Ishikawa (cell line): ENCODE measurements at regions not wholly inside any gene's neighbourhood (a gene's known extent, or its start where the extent isn't known, plus 50 kb on each side); places are given as distances from the start of the nearest gene placed in this dataset.

ENCODE experiments used
- CEBPB ChIP-seq: IDR thresholded peaks from 2 replicates; pipeline ENCODE4 v1.6.1; 2012
- CREB1 ChIP-seq: IDR thresholded peaks from 2 replicates; pipeline ENCODE4 v1.6.1; 2012; ENCODE audit warnings: low read depth
- EGR1 ChIP-seq: IDR thresholded peaks from 2 replicates; pipeline ENCODE4 v1.6.1; 2012
- EP300 ChIP-seq: IDR thresholded peaks from 2 replicates; pipeline ENCODE4 v1.6.1; 2012; ENCODE audit warnings: borderline replicate concordance
- FOXM1 ChIP-seq: IDR thresholded peaks from 2 replicates; pipeline ENCODE4 v1.6.1; 2012; ENCODE audit warnings: low read depth, borderline replicate concordance
- NFIC ChIP-seq: IDR thresholded peaks from 2 replicates; pipeline ENCODE4 v1.6.1; 2012
- RAD21 ChIP-seq: IDR thresholded peaks from 2 replicates; pipeline ENCODE4 v1.6.1; 2012; ENCODE audit warnings: low read depth
- TAF1 ChIP-seq: IDR thresholded peaks from 2 replicates; pipeline ENCODE4 v1.6.1; 2012; ENCODE audit warnings: low read depth, mild to moderate bottlenecking
- TCF12 ChIP-seq: IDR thresholded peaks from 2 replicates; pipeline ENCODE4 v1.6.1; 2012; ENCODE audit warnings: low read depth
- TEAD4 ChIP-seq: IDR thresholded peaks from 2 replicates; pipeline ENCODE4 v1.6.1; 2012
- YY1 ChIP-seq: IDR thresholded peaks from 2 replicates; pipeline ENCODE4 v1.6.1; 2012; ENCODE audit warnings: low read depth
- ZBTB7A ChIP-seq: IDR thresholded peaks from 2 replicates; pipeline ENCODE4 v1.6.1; 2012; ENCODE audit warnings: low read depth
- TF ChIP-seq, protein P1 (sequence below): IDR thresholded peaks from 2 replicates; pipeline ENCODE4 v1.6.1; 2012
- TF ChIP-seq, protein P2 (sequence below): IDR thresholded peaks from 2 replicates; pipeline ENCODE4 v1.6.1; 2012; ENCODE audit warnings: low read depth, mild to moderate bottlenecking
- TF ChIP-seq, protein P3 (sequence below): IDR thresholded peaks from 2 replicates; pipeline ENCODE4 v1.6.1; 2012

DNA sequence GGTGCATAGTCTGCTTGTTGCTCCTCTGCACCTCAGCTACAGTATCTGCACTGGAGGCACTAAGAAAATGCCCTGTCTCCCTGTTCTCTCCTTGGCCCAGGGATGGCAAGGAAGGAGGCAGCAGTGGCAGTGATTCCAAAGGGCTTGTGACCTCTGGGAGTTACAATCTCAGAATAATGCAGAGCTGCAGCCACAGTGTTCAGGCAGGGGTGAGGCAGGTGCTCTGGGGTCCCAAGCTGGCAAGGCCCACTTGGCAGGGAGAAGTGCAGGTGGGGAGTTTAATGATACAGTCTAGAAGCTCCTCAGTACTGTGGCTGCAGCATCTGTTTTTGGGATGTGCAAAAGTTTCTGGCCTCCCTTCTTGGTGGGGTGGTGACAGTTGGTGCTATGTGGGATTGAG lies 456.4 kb downstream of the CCSER2 start:
- no peak for TF ChIP-seq TCF12
- no peak for TF ChIP-seq ZBTB7A
- TF ChIP-seq CREB1: no peak
- no peak for TF ChIP-seq EGR1
- TF ChIP-seq NFIC: no peak
- TF ChIP-seq FOXM1: no peak
- TF ChIP-seq TEAD4: no peak
- TF ChIP-seq RAD21: no peak
- TF ChIP-seq CEBPB: no peak

DNA sequence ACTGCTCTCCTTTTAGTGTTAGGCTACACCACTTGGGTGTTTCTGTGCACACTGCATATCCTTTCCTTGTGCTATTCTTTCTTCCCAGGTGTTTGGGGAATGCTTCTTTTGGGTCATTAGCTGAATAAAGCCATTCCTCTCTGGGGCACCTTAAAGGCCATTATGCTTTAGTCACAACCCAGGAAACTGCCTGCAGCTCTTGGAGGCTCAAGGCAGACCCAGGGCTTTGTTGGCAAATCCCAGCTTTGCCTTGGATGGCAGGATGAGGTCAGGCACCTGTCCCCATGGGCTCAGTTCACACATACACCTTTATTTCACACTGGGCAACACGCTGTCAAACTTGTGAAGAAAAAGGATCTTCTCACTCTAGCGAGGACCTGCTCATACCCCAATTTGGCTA lies 460.6 kb downstream of the CCSER2 start:
- no peak for TF ChIP-seq TEAD4
- TF ChIP-seq CEBPB: no peak
- TF ChIP-seq, protein P1, sequence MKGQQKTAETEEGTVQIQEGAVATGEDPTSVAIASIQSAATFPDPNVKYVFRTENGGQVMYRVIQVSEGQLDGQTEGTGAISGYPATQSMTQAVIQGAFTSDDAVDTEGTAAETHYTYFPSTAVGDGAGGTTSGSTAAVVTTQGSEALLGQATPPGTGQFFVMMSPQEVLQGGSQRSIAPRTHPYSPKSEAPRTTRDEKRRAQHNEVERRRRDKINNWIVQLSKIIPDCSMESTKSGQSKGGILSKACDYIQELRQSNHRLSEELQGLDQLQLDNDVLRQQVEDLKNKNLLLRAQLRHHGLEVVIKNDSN: no peak
- no peak for TF ChIP-seq EGR1
- no peak for TF ChIP-seq YY1
- no peak for TF ChIP-seq TAF1
- no peak for TF ChIP-seq NFIC
- TF ChIP-seq, protein P2, sequence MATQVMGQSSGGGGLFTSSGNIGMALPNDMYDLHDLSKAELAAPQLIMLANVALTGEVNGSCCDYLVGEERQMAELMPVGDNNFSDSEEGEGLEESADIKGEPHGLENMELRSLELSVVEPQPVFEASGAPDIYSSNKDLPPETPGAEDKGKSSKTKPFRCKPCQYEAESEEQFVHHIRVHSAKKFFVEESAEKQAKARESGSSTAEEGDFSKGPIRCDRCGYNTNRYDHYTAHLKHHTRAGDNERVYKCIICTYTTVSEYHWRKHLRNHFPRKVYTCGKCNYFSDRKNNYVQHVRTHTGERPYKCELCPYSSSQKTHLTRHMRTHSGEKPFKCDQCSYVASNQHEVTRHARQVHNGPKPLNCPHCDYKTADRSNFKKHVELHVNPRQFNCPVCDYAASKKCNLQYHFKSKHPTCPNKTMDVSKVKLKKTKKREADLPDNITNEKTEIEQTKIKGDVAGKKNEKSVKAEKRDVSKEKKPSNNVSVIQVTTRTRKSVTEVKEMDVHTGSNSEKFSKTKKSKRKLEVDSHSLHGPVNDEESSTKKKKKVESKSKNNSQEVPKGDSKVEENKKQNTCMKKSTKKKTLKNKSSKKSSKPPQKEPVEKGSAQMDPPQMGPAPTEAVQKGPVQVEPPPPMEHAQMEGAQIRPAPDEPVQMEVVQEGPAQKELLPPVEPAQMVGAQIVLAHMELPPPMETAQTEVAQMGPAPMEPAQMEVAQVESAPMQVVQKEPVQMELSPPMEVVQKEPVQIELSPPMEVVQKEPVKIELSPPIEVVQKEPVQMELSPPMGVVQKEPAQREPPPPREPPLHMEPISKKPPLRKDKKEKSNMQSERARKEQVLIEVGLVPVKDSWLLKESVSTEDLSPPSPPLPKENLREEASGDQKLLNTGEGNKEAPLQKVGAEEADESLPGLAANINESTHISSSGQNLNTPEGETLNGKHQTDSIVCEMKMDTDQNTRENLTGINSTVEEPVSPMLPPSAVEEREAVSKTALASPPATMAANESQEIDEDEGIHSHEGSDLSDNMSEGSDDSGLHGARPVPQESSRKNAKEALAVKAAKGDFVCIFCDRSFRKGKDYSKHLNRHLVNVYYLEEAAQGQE: no peak
- no peak for TF ChIP-seq EP300
- TF ChIP-seq, protein P3, sequence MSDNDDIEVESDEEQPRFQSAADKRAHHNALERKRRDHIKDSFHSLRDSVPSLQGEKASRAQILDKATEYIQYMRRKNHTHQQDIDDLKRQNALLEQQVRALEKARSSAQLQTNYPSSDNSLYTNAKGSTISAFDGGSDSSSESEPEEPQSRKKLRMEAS: no peak
- TF ChIP-seq RAD21: no peak
- no peak for TF ChIP-seq CREB1
- TF ChIP-seq ZBTB7A: no peak
- no peak for TF ChIP-seq FOXM1
- TF ChIP-seq TCF12: no peak

DNA sequence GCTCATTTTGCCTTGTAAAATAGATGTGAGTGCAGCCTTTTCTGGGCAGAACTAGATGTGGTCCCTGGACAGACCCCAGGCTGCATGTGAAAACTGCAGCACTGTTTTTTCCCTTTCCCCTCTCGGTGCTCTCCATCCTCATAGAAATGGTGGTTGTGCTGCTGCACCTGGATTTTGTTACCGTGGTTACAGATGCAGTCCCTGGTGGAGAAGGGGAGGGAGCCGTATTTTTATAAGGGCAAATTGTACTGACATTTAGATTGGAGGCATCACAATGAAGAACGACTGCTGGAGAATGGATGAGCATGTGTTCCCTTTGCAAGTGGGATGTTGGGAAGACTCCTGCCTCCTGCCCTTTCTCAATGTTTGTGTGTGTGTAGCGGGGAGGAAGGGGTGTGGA lies 469.9 kb downstream of the CCSER2 start:
- TF ChIP-seq NFIC (no peak), FOXM1 (no peak), TEAD4 (no peak), ZBTB7A (no peak), EGR1 (no peak), RAD21 (no peak), EP300 (no peak), CREB1 (no peak), TAF1 (no peak), CEBPB (no peak), YY1 (no peak), TCF12 (no peak)
- TF ChIP-seq, protein P2: no peak
- TF ChIP-seq, protein P1: no peak
- TF ChIP-seq, protein P3: no peak

DNA sequence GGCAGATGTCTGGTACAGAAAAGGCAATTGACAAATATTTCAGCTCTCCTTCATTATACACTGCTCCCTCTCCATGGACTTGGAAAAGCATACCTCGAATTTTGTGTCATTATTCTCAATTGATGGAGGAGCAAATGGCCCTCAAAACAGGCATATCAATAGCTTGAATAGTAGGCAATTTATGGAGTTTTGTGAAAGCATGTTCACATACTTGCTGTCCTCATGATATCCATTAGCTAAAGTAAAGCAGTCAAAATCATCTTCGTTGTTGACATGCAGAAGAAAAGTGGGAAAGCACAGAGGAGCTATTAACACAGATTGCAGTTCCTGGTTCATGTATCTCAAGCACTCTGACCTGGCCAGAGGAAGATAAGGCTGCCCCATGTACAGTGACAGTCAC lies 472.8 kb downstream of the CCSER2 start:
- TF ChIP-seq EGR1 (no peak), CEBPB (no peak), RAD21 (no peak)
- TF ChIP-seq, protein P3: no peak

DNA sequence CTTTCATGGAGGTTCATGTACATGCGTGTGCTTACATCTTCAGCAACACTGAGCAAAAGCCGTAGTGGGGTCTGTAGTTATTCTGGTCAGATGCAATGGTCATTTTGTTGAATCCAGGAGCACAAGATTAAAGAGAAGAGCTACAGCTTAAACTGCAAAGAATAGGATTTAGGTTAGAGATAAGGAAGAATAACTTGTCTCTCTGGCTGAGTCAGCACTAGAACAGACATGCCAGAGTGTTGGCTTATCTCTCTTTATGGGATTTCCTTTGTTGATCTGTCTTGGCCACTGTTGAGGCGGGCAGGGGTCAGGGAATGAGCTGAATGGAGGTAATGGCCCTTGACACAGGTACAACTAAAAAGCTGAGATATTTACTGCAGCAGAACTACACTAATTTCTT lies 473.5 kb downstream of the CCSER2 start:
- TF ChIP-seq EP300 (no peak), CEBPB (no peak), TEAD4 (no peak), EGR1 (no peak), TAF1 (no peak), ZBTB7A (no peak), FOXM1 (no peak), RAD21 (no peak)
- TF ChIP-seq, protein P1: no peak
- TF ChIP-seq, protein P2: no peak
- TF ChIP-seq, protein P3: no peak
